ENCODE measurements at regions not wholly inside any gene's neighbourhood (a gene's known extent, or its start where the extent isn't known, plus 50 kb on each side); places are given as distances from the start of the nearest gene placed in this dataset.

- H3K27me3 ChIP-seq (ENCODE audit: control insufficient read depth, extremely low read depth, insufficient read depth, low read length), result peaks cover under 1% of the 10 kb centered on the region
- no peaks in the 10 kb centered on the region for H3K9me3 ChIP-seq (ENCODE audit: control insufficient read depth, low read depth, low read length)
- no peak overlapping the region for H2AFZ ChIP-seq (ENCODE audit: control insufficient read depth, low read length)
- no peaks in the 10 kb centered on the region for H4K20me1 ChIP-seq (ENCODE audit: control insufficient read depth, extremely low read depth, insufficient read depth, low read length)
- no peak overlapping the region for H3K4me3 ChIP-seq (ENCODE audit: control insufficient read depth in 2 of 3, extremely low read depth in 1 of 3, insufficient read depth in 2 of 3, low read depth in 1 of 3, low read length in 3 of 3)
- FAIRE-seq, result no peak
- H3K36me3 ChIP-seq (ENCODE audit: control insufficient read depth in 2 of 2, extremely low read depth in 1 of 2, insufficient read depth in 2 of 2, low read length in 2 of 2), result no peaks in the 10 kb centered on the region
- no peak overlapping the region for H3K9ac ChIP-seq (ENCODE audit: control insufficient read depth, extremely low read depth, insufficient read depth, low read length)
- H3K79me2 ChIP-seq (ENCODE audit: control insufficient read depth, insufficient read depth, low read length), result no peaks in the 10 kb centered on the region
- dilution Hi-C loops (cut with MboI; ENCODE audit: extremely low pct_ligation_motif_present, low sequenced_read_pairs), result no loop called here
- H3K9me1 ChIP-seq (ENCODE audit: control insufficient read depth, extremely low read depth, insufficient read depth, low read length), result no peaks in the 10 kb centered on the region
- no peak overlapping the region for H3K27ac ChIP-seq (ENCODE audit: control insufficient read depth, insufficient read depth, low read length)
- no peak for TF ChIP-seq EZH2 (IDR thresholded peaks at IDR 0.05; ENCODE audit: low read length)
- TF ChIP-seq, protein P1, sequence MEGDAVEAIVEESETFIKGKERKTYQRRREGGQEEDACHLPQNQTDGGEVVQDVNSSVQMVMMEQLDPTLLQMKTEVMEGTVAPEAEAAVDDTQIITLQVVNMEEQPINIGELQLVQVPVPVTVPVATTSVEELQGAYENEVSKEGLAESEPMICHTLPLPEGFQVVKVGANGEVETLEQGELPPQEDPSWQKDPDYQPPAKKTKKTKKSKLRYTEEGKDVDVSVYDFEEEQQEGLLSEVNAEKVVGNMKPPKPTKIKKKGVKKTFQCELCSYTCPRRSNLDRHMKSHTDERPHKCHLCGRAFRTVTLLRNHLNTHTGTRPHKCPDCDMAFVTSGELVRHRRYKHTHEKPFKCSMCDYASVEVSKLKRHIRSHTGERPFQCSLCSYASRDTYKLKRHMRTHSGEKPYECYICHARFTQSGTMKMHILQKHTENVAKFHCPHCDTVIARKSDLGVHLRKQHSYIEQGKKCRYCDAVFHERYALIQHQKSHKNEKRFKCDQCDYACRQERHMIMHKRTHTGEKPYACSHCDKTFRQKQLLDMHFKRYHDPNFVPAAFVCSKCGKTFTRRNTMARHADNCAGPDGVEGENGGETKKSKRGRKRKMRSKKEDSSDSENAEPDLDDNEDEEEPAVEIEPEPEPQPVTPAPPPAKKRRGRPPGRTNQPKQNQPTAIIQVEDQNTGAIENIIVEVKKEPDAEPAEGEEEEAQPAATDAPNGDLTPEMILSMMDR (optimal IDR thresholded peaks at IDR 0.05 in 1 of 3, IDR thresholded peaks at IDR 0.05 in 1 of 3, conservative IDR thresholded peaks at IDR 0.05 in 1 of 3; ENCODE audit: extremely low read depth in 1 of 3, insufficient read depth in 2 of 3, low read length in 3 of 3), result no peak
- DNase-seq (ENCODE audit: low read depth, low spot score), result no peak
- no peak overlapping the region for H3K4me2 ChIP-seq (ENCODE audit: control insufficient read depth, extremely low read depth, insufficient read depth, low read depth, low read length)
- no peaks in the 10 kb centered on the region for H3K4me1 ChIP-seq (ENCODE audit: control insufficient read depth, extremely low read depth, insufficient read depth, low read length)
These were observed 205.9 kb downstream of the KCNS3 start for GRCh38 chr2:18084376-18084775.

- no peak overlapping the region for H2AFZ ChIP-seq (ENCODE audit: control insufficient read depth, low read length)
- DNase-seq (ENCODE audit: low read depth, low spot score), result no peak
- no peaks in the 10 kb centered on the region for H3K9me1 ChIP-seq (ENCODE audit: control insufficient read depth, extremely low read depth, insufficient read depth, low read length)
- H3K79me2 ChIP-seq (ENCODE audit: control insufficient read depth, insufficient read depth, low read length), result no peaks in the 10 kb centered on the region
- H3K4me3 ChIP-seq (ENCODE audit: control insufficient read depth in 2 of 3, extremely low read depth in 1 of 3, insufficient read depth in 2 of 3, low read depth in 1 of 3, low read length in 3 of 3), result no peak overlapping the region
- TF ChIP-seq, protein P1 (optimal IDR thresholded peaks at IDR 0.05 in 1 of 3, IDR thresholded peaks at IDR 0.05 in 1 of 3, conservative IDR thresholded peaks at IDR 0.05 in 1 of 3; ENCODE audit: extremely low read depth in 1 of 3, insufficient read depth in 2 of 3, low read length in 3 of 3), result no peak
- TF ChIP-seq EZH2 (IDR thresholded peaks at IDR 0.05; ENCODE audit: low read length), result no peak
- no peak overlapping the region for H3K9ac ChIP-seq (ENCODE audit: control insufficient read depth, extremely low read depth, insufficient read depth, low read length)
- no peak overlapping the region for H3K4me2 ChIP-seq (ENCODE audit: control insufficient read depth, extremely low read depth, insufficient read depth, low read depth, low read length)
- H3K4me1 ChIP-seq (ENCODE audit: control insufficient read depth, extremely low read depth, insufficient read depth, low read length), result no peaks in the 10 kb centered on the region
- no peak overlapping the region for H3K27ac ChIP-seq (ENCODE audit: control insufficient read depth, insufficient read depth, low read length)
- H3K27me3 ChIP-seq (ENCODE audit: control insufficient read depth, extremely low read depth, insufficient read depth, low read length), result no peaks in the 10 kb centered on the region
- no peaks in the 10 kb centered on the region for H3K9me3 ChIP-seq (ENCODE audit: control insufficient read depth, low read depth, low read length)
- H4K20me1 ChIP-seq (ENCODE audit: control insufficient read depth, extremely low read depth, insufficient read depth, low read length), result no peaks in the 10 kb centered on the region
- dilution Hi-C loops (cut with MboI; ENCODE audit: extremely low pct_ligation_motif_present, low sequenced_read_pairs), result no loop called here
- H3K36me3 ChIP-seq (ENCODE audit: control insufficient read depth in 2 of 2, extremely low read depth in 1 of 2, insufficient read depth in 2 of 2, low read length in 2 of 2), result no peaks in the 10 kb centered on the region
- no peak for FAIRE-seq
These were observed 205.3 kb downstream of the KCNS3 start for GRCh38 chr2:18083806-18084205.

Data from keratinocyte (primary cell).